Fibroblast of the aortic adventitia (primary cell): ENCODE measurements at regions not wholly inside any gene's neighbourhood (a gene's known extent, or its start where the extent isn't known, plus 50 kb on each side); places are given as distances from the start of the nearest gene placed in this dataset.

Experiments used
- DNase-seq: peaks from one replicate; pipeline ENCODE4 v3.0.0-alpha.2; 2010; ENCODE audit warnings: low read depth
- H3K4me3 ChIP-seq: 2 replicates; pipeline ENCODE4 v1.5.1; 2011; ENCODE audit warnings: low read depth, mild to moderate bottlenecking, control low read depth, low read length, moderate library complexity
- CTCF ChIP-seq: IDR thresholded peaks from 2 replicates; pipeline ENCODE4 v1.5.1; 2011; ENCODE audit warnings: mild to moderate bottlenecking, low read length, control low read depth, inconsistent platforms; ENCODE audit not compliant: insufficient read depth

- DNase-seq = no peak
- no peak for TF ChIP-seq CTCF
- no peak overlapping the region for H3K4me3 ChIP-seq
Observed at GRCh38 chr3:72429589-72430353, 418.5 kb downstream of the SHQ1 start.

GRCh38 chr3:72428803-72429202 lies 419.4 kb downstream of the SHQ1 start:
- no peak for DNase-seq
- no peak for TF ChIP-seq CTCF

GRCh38 chr3:72427624-72428023 lies 420.6 kb downstream of the SHQ1 start:
- TF ChIP-seq CTCF = no peak
- no peak for DNase-seq
- no peak overlapping the region for H3K4me3 ChIP-seq

More at GRCh38 chr3:72428803-72429202, 419.4 kb downstream of the SHQ1 start:
- H3K4me3 ChIP-seq = no peak overlapping the region

GRCh38 chr3:72426618-72427397 lies 421.4 kb downstream of the SHQ1 start:
- no peak for DNase-seq
- no peak overlapping the region for H3K4me3 ChIP-seq
- no peak for TF ChIP-seq CTCF

GRCh38 chr3:72423643-72424042 lies 424.6 kb downstream of the SHQ1 start:
- DNase-seq = no peak
- TF ChIP-seq CTCF = no peak
- H3K4me3 ChIP-seq = no peak overlapping the region

- no peak overlapping the region for H3K4me3 ChIP-seq
- DNase-seq = no peak
- TF ChIP-seq CTCF = no peak
Observed at GRCh38 chr3:72421786-72422185, 426.5 kb downstream of the SHQ1 start.
